Ecto neural progenitor cell (in vitro differentiated cells): ENCODE measurements at regions not wholly inside any gene's neighbourhood (a gene's known extent, or its start where the extent isn't known, plus 50 kb on each side); places are given as distances from the start of the nearest gene placed in this dataset.

Source experiments
- DNase-seq: peaks from one replicate; pipeline ENCODE4 v3.0.0-alpha.2; 2018; ENCODE audit warnings: low spot score

GRCh38 chr9:129356871-129357772, 179.1 kb upstream of the IER5L start:
- no peak for DNase-seq

GRCh38 chr9:129355631-129356030, 177.6 kb upstream of the IER5L start:
- DNase-seq: no peak

- no peak for DNase-seq
Observed at GRCh38 chr9:129354498-129354897, 176.4 kb upstream of the IER5L start.

- DNase-seq: no peak
Observed at GRCh38 chr9:129353697-129354336, 175.8 kb upstream of the IER5L start.

GRCh38 chr9:129352146-129352865, 174.2 kb upstream of the IER5L start:
- DNase-seq: peak; percentile 93

- peak; percentile 78 for DNase-seq
Observed at GRCh38 chr9:129351642-129352145, 173.6 kb upstream of the IER5L start.

- DNase-seq: peak; percentile 85
Observed at GRCh38 chr9:129351058-129351641, 173.1 kb upstream of the IER5L start.

- no peak for DNase-seq
Observed at GRCh38 chr9:129350143-129350935, 172.3 kb upstream of the IER5L start.

GRCh38 chr9:129349665-129349947, 171.5 kb upstream of the IER5L start:
- DNase-seq: no peak

GRCh38 chr9:129348890-129349664, 171.0 kb upstream of the IER5L start:
- no peak for DNase-seq

- no peak for DNase-seq
Observed at GRCh38 chr9:129347316-129348120, 169.5 kb upstream of the IER5L start.

- DNase-seq: no peak
Observed at GRCh38 chr9:129346046-129346445, 168.0 kb upstream of the IER5L start.

- DNase-seq: no peak
Observed at GRCh38 chr9:129344641-129345495, 166.8 kb upstream of the IER5L start.

GRCh38 chr9:129343424-129344375, 165.6 kb upstream of the IER5L start:
- DNase-seq: no peak

- no peak for DNase-seq
Observed at GRCh38 chr9:129342591-129343423, 164.7 kb upstream of the IER5L start.

- DNase-seq: no peak
Observed at GRCh38 chr9:129341987-129342348, 163.9 kb upstream of the IER5L start.
